T-helper 2 cell treated with Interferon-gamma antibody and Interleukin-4, amounts not matched to agents 100 ng/mL and 5 ng/mL, for 36 hours (primary cell): ENCODE measurements at regions not wholly inside any gene's neighbourhood (a gene's known extent, or its start where the extent isn't known, plus 50 kb on each side); places are given as distances from the start of the nearest gene placed in this dataset.

ENCODE experiments used
- intact Hi-C: fragments of 100-400 bp; cut with micrococcal nuclease; formaldehyde crosslinking; loops from one replicate; pipeline ENCODE4 v1.15.1; 2023

DNA sequence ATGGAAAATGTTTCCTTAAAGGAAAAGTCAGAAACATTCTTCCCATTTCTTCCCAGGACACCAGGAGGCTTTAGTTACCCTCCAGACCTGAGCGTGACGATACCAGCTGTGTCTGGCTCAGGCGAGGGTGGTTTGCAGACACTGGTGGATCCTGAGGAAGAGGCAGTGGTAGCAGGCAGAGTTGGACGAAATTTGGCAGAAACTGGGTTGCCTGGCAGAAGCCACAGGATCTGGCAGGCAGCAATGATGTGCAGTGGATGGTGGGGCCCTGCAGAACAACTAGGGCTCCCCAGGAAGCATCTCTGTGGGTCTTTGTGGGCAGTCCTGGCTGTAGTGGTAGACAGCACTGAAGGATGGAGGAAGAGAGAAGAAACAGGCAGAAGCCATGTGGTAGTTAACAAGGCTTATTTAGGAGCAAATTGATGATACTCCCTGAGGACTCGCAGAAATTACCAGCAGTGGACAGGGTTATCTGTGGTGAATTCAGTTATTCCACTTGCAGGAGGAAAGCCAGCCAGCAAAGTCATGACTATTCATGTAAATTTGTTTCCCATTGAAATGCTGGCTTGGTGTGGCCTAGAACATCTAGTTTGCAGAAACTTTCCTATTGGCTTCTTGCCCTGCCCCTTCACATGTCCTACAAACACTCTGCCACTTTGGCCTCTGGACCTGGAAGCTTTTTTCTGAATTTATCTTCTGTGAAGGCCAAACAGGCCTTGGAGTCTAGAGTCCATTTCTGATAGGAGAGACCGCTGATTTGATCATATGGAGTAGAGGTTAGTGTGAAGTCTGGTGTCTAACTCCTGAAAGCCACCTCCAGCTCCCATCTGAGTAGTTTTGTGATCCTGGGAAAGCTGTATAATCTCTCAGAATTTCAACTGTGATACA is 212.0 kb downstream of the DMRT2 start:
- intact Hi-C loops, result no loop called here

GRCh38 chr9:1267141-1267570 is 217.0 kb downstream of the DMRT2 start:
- intact Hi-C loops, result no loop called here

DNA sequence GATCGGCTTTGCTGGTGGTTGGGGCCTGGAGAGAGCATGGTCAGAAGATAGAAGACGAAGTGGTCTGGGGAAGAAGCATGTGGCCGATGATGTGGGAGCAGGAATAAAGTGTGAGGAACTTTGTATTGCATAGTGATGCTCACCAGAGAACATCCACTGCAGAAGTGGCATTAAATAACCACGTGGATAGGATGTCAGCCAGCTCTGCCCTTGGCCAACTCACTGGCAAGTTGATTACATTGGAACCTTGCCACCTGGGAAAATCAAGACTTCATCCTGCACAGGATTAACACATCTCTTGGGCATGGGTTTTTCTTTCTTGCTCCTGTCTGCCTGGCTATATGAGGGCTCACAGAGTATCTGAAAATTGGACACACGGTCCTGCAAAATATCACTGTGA is 217.4 kb downstream of the DMRT2 start:
- intact Hi-C loops, result no loop called here

DNA sequence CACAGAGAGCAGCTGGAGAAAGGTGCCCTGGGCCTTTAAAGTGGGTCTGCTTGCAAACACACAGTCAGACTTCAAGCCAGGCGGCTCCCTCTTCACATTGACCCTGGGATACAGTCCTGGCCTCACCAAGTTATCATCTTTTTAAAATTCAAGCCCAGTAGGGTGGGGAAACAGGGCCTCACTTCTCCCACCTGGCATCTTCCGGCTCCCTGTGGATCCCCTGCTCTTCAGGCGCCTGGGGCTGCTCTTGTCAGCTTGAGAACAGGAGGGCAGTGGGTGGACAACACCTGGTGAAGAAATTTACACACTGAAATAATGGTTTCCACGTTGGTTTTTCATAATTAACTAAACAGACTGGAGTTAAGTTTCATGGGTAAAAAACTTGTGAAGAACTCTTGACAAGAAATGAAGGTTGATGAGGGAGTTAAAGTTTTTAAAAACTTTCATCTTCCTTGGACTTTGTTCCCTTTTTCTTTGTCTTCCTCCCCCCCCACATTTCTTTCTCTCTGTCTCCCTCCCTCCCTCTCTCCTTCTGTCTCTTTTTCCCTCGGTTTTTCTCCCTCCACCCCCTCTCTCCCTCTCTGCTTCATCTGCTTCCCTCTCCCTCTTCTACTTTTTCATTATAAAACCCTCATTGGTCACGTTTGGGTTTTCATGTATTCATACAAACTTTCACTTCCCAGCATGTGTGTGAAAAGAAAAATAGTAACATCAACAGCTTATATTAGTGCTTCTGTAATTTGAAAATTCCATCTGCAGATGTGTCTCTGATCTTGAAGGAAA is 219.6 kb downstream of the DMRT2 start:
- intact Hi-C loops, result no loop called here

GRCh38 chr9:1271367-1271766 is 221.2 kb downstream of the DMRT2 start:
- intact Hi-C loops, result no loop called here

DNA sequence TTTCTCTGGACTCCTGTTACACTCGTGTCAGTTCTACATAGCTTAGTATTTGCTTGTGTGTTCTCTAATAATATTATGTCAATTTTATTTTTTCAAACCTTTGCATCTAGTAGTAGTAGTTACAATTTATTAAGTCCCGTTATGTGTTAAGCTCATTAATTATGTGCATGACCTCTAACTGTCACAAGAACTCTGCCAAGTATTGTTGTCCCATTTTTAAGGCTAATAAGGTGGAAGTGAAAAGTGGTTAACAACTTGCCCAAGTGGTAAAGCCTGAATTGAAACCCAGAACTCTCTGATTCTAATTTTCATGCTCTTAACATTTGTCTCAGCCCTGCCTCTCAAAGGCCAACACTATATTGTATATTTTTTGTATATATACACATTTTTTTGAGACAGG is 221.6 kb downstream of the DMRT2 start:
- intact Hi-C loops, result no loop called here

DNA sequence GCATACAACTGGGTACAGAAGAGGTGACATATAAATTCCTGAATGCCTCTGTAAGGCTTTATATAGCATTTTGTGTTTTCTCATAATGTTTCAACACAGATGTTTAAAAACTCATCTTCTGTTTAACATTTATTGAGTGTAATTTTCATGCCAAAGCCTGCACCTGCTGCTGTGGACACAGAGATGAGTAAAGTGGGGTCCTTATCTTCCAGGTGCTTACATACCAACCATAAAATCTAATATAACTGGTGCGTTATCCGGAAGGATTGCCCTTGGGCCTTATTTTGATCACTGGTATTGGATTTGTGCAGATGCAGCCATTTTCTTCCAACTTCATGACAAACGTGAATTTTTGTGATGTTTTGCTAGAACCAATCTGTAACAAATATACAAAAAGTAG is 222.3 kb downstream of the DMRT2 start:
- intact Hi-C loops, result no loop called here

- intact Hi-C loops, result no loop called here
These were observed 223.7 kb downstream of the DMRT2 start for GRCh38 chr9:1273859-1274258.

DNA sequence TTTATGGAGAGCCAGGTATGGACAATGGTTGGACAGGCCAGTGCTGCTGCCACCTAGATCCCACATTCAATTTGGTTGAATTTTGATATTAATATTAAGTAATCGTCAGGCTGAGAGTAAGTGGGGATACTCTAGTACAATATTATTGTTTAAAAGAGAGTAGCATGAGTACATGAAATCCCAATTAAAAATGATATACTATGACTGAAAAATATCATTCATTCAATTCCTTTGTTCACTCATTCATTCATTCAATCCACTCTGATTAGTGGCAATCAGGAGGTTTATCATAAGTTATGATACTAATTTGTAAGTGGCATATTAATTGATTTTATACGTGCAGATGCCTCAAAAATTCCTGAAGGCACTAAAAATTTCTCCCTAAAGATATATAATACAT is 224.2 kb downstream of the DMRT2 start:
- intact Hi-C loops, result no loop called here

- intact Hi-C loops, result no loop called here
These were observed 226.3 kb downstream of the DMRT2 start for GRCh38 chr9:1276474-1276873.

DNA sequence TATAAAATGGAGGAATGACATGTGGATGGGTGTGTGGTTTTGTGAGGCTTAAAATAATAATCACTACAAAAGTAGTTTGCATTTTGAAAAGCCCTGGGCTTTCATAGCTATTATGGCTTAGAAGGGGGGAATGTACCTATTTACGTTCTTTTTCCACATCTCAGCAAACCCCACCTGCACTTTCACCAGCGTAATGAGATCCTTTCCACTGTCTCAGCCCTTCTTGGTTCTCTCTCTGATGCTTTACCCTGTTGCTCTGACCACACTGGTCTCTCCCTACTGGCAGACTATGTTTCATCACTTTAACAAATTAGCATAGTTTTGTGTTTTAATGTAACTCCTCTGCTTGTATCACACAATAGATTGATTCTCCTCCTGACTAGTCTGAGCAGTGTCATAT is 234.6 kb downstream of the DMRT2 start:
- intact Hi-C loops, result no loop called here

- intact Hi-C loops, result no loop called here
These were observed 235.4 kb downstream of the DMRT2 start for GRCh38 chr9:1285526-1285925.

DNA sequence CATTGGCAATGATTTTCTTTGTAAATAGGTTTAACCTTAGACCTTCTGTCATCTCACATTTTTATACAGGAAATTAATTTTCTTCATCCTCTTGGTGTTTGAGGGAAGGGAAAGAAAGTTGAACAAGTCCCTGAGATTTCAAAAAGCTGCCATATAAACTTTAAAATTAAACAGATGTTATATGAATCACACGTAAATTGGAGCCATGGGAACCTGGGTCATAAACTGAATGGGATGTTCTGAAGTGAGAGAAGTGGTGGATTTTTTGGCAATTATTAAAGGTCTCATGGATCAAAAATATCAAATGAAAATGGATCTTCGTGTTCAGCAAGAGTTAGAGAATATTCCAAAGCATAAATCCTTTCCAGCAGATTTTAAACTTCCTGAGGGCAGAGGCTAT is 242.2 kb downstream of the DMRT2 start:
- intact Hi-C loops, result no loop called here

- intact Hi-C loops, result no loop called here
These were observed 244.6 kb downstream of the DMRT2 start for GRCh38 chr9:1294641-1295258.

DNA sequence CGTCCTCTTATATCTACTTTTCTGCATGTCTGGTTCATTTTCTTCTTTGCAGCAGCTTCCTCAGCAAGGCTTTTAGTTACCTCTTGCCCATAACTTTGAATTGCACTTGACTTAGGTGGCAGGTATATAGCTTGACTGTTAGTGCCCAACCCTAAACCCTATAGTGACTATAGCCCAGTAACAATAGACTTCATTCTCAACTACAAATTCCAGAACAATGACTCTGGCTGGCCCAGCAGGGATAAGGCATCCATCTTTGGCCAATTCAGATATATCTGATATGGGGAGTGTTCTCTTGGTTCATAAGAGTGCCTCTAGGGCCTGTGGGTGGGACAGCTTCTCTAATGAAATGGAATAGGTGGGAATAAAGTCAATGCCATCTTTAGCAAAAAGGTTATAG is 246.2 kb downstream of the DMRT2 start:
- intact Hi-C loops, result no loop called here

DNA sequence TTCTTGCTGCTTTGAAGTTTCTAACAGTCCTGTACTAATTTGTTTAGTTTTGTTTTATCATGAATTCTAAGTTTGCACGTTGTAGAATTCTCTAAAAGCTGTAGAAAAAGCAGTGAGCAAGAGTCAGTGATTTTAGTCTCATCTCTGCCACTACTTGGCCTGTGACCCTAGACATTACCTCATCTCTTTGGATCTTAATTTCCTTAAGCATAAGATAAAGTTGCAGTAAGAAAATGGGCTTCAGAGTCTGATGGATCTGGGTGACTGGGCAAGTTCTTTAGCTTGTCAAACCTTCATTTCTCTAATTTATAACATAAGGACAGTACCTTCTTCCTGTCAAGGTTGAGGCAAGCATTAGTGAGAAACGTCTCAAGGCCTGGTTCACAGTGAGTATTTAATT is 247.9 kb downstream of the DMRT2 start:
- intact Hi-C loops, result no loop called here

- intact Hi-C loops, result no loop called here
These were observed 250.8 kb downstream of the DMRT2 start for GRCh38 chr9:1300941-1301340.

GRCh38 chr9:1303932-1304331 is 253.8 kb downstream of the DMRT2 start:
- intact Hi-C loops, result no loop called here

DNA sequence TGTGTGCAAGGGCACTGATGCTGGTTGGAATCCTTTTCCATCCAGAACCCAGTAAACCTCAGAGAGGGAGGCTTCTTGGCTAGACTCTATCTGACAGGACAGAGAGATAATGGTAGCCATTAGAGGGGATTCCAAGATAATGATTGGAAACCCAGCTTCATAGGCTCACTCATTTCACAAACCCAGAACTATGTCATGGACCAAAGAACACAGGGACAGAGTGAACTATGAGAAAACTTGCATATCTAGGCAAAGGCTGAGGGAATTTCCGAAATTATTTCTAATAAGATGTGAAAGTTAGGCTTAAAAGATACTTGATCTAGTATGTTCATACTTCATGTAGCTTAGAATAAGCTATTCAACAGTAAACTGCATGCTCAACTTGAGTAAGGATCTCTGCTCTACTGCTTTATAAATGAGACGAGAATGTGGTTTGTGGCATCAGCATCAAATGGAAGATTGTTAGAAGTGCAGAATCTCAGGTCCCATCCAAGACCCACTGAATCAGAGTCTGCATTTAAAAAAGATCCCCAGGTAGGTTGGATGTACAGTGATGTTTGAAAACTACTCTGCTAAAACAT is 261.4 kb downstream of the DMRT2 start:
- intact Hi-C loops, result no loop called here

DNA sequence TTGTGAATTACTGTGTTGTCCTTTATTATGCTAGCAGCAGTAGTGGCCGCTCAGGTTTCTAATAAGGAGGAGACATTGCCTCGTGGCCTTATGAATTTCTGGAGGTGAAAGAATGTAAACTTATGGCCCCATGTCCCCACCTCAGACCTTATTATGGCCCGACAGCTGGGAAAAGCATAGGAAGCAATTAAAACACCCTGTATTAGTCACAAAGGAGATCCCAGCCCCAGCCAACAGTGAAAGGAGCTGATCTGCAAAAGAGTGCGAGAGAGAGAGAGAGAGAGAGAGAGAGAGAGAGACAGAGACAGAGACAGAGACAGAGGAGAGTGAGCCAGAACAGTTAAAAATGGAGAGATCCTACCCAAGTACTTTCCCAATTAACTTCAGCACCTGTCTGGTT is 269.3 kb downstream of the DMRT2 start:
- intact Hi-C loops, result no loop called here

DNA sequence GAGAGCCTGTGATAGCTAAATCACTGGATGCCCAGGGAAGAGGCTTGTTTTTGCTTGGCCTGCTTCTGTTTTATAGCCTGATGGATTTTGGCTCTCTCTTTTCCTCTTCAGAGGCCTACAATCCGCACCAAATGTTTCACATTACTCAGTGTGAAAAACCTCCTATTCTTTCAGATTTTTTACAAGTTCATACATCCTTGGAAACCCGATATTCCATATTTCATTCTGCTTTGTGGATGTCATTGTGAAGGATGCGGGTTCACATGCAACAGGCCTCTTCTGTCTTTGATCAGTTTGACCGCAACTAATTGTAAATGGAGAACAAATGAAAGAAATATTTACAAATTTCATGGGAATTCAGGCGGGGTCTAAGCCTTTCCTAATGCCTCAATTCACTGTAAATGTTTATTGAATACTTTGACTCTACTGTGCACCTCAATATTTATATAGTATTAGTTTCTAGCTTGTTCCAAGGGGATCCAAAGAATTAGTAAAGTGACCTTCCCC is 269.9 kb downstream of the DMRT2 start:
- intact Hi-C loops, result no loop called here
